ENCODE measurements at regions not wholly inside any gene's neighbourhood (a gene's known extent, or its start where the extent isn't known, plus 50 kb on each side); places are given as distances from the start of the nearest gene placed in this dataset.

DNA sequence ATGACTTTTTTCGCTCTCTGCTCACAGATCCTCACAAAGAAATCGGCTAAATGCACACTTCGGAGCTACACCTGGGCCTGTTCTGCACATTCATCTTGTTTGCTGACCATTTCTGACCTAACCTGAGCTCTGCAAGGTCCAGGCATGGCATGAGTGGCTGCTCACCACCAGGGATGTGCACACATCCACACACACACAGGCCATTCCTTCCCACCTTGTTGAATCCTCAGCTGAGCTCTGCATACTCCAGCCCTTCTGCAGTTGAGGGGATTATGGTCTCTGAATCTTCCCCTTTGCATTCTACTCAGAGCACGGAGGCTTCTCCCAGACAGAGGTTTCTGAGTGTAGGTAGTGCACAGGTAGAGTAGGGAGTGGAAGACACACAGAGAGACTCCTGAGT is 411.9 kb upstream of the B3GAT1 start:
- no peaks in the 10 kb centered on the region for H3K27me3 ChIP-seq
- no peak for DNase-seq
- intact Hi-C loops (cut with DNase I; ENCODE audit: low total_unique reads): no loop called here
- no peaks in the 10 kb centered on the region for H3K36me3 ChIP-seq
- H3K27ac ChIP-seq: no peak overlapping the region
- no peak overlapping the region for H3K4me3 ChIP-seq
- H3K4me1 ChIP-seq: no peaks in the 10 kb centered on the region
- no peaks in the 10 kb centered on the region for H3K9me3 ChIP-seq
- TF ChIP-seq, protein P1, sequence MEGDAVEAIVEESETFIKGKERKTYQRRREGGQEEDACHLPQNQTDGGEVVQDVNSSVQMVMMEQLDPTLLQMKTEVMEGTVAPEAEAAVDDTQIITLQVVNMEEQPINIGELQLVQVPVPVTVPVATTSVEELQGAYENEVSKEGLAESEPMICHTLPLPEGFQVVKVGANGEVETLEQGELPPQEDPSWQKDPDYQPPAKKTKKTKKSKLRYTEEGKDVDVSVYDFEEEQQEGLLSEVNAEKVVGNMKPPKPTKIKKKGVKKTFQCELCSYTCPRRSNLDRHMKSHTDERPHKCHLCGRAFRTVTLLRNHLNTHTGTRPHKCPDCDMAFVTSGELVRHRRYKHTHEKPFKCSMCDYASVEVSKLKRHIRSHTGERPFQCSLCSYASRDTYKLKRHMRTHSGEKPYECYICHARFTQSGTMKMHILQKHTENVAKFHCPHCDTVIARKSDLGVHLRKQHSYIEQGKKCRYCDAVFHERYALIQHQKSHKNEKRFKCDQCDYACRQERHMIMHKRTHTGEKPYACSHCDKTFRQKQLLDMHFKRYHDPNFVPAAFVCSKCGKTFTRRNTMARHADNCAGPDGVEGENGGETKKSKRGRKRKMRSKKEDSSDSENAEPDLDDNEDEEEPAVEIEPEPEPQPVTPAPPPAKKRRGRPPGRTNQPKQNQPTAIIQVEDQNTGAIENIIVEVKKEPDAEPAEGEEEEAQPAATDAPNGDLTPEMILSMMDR (IDR thresholded peaks at IDR 0.05): no peak
- TF ChIP-seq POLR2A (IDR thresholded peaks at IDR 0.05): no peak

DNA sequence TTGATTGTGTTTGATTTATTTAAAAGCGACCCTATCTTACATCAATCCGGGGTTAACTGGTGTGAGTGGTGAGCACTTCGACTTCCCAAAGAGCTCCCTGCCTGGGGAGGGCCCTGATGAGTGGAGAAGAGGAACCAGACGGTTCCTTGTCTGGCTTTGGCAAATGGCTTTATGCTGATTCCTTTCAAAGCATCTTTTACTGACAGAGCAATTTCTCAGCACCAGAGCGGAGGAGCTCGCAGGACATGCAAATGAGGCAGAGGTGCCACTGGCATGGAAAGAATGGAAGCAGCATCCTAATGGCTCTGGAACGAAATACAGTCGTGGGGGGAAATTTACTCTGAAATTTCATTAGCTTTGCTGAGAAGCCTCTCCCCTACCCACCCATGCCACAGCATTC is 410.9 kb upstream of the B3GAT1 start:
- intact Hi-C loops (cut with DNase I; ENCODE audit: low total_unique reads): no loop called here
- TF ChIP-seq, protein P1 (IDR thresholded peaks at IDR 0.05): no peak
- no peak for TF ChIP-seq POLR2A (IDR thresholded peaks at IDR 0.05)
- H3K4me3 ChIP-seq: no peak overlapping the region
- H3K27ac ChIP-seq: no peak overlapping the region
- H3K27me3 ChIP-seq: no peaks in the 10 kb centered on the region
- no peaks in the 10 kb centered on the region for H3K4me1 ChIP-seq
- no peak for DNase-seq
- H3K36me3 ChIP-seq: no peaks in the 10 kb centered on the region
- no peaks in the 10 kb centered on the region for H3K9me3 ChIP-seq

DNA sequence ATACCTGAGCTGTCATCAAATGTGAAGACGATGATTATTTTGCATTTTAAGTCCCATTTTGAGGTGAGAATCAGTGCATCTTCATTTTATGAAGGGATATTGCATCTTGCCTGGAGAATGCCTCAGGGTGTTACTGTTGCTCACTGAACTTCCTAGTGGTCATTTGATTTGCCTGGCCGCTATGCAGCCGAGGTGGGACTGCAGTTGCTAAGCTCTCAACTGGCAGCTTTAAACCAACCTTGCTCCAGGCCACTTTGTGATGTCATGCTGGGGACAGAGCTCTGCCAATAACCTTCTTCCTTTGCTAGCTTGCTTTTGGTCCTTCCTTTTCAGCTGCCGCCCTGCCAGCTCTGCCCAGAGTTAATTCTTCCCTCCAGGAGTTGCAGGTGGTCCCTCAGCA is 409.4 kb upstream of the B3GAT1 start:
- intact Hi-C loops (cut with DNase I; ENCODE audit: low total_unique reads): no loop called here
- DNase-seq: no peak
- H3K4me3 ChIP-seq: no peak overlapping the region
- no peaks in the 10 kb centered on the region for H3K4me1 ChIP-seq
- no peak for TF ChIP-seq POLR2A (IDR thresholded peaks at IDR 0.05)
- TF ChIP-seq, protein P1 (IDR thresholded peaks at IDR 0.05): no peak
- H3K9me3 ChIP-seq: no peaks in the 10 kb centered on the region
- no peaks in the 10 kb centered on the region for H3K27me3 ChIP-seq
- no peaks in the 10 kb centered on the region for H3K36me3 ChIP-seq
- H3K27ac ChIP-seq: no peak overlapping the region

DNA sequence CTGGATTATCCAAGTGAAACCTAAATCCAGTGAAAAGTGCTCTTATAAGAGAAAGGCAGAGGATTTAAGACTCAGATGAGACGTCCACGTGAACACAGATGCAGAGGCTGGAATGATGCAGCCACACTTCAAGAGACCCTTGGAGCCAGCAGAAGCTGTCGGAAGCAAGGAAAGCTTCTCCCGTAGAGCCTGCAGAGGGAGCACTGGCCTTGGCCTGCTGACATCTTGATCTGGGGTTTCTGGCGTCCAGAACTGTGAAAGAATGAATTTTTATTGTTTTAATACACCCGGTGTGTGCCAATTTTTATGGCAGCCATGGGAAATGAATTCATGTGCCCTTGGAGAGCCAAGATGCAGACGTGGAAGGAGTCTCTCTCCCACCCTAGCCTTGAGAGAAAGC is 407.0 kb upstream of the B3GAT1 start:
- no peaks in the 10 kb centered on the region for H3K36me3 ChIP-seq
- no peaks in the 10 kb centered on the region for H3K27me3 ChIP-seq
- H3K4me3 ChIP-seq: no peak overlapping the region
- TF ChIP-seq, protein P1 (IDR thresholded peaks at IDR 0.05): no peak
- no peak for TF ChIP-seq POLR2A (IDR thresholded peaks at IDR 0.05)
- DNase-seq: no peak
- H3K9me3 ChIP-seq: no peaks in the 10 kb centered on the region
- intact Hi-C loops (cut with DNase I; ENCODE audit: low total_unique reads): no loop called here
- no peaks in the 10 kb centered on the region for H3K4me1 ChIP-seq
- H3K27ac ChIP-seq: no peak overlapping the region

DNA sequence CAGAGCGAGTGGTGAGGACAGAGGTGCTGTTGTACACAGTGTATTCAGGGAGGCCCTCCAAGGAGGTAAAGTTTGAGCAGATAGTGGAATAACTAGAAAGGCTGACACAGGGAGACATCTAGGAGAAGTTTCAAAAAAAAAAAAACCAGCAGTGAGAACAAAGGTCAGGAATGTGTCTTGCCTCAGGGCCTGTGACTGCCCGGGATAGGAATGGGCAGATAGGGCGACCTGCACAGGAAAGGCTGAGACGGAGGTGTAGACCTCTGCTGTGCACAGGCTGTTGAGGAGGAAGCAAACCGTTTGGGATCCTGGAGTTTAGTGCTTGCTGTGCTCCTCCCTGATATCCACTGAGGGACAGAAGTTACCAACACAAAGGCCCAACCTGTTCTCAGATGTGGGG is 406.5 kb upstream of the B3GAT1 start:
- no peak for DNase-seq
- no peaks in the 10 kb centered on the region for H3K27me3 ChIP-seq
- no peaks in the 10 kb centered on the region for H3K4me1 ChIP-seq
- TF ChIP-seq POLR2A (IDR thresholded peaks at IDR 0.05): no peak
- TF ChIP-seq, protein P1 (IDR thresholded peaks at IDR 0.05): no peak
- intact Hi-C loops (cut with DNase I; ENCODE audit: low total_unique reads): no loop called here
- no peak overlapping the region for H3K4me3 ChIP-seq
- H3K27ac ChIP-seq: no peak overlapping the region
- H3K9me3 ChIP-seq: no peaks in the 10 kb centered on the region
- no peaks in the 10 kb centered on the region for H3K36me3 ChIP-seq

Data from uterus (tissue), 3 donors.